GM19463 (cell line): ENCODE measurements at regions not wholly inside any gene's neighbourhood (a gene's known extent, or its start where the extent isn't known, plus 50 kb on each side); places are given as distances from the start of the nearest gene placed in this dataset.

Source experiments
- ATAC-seq: cut with Tn5 transposase; IDR thresholded peaks from one replicate; pipeline ENCODE4 v1.9.1; 2021; ENCODE audit warnings: mild to moderate bottlenecking, moderate library complexity; ENCODE audit not compliant: unreplicated experiment

GRCh38 chr9:88657893-88658292, 122.9 kb downstream of the NXNL2 start:
- no peak for ATAC-seq

- ATAC-seq, result no peak
These were observed 123.4 kb downstream of the NXNL2 start for GRCh38 chr9:88658311-88658822.

GRCh38 chr9:88659126-88659525, 124.1 kb downstream of the NXNL2 start:
- ATAC-seq, result no peak

- ATAC-seq, result no peak
These were observed 125.6 kb downstream of the NXNL2 start for GRCh38 chr9:88660611-88661010.

GRCh38 chr9:88661759-88662158, 126.8 kb downstream of the NXNL2 start:
- ATAC-seq, result no peak

- ATAC-seq, result no peak
These were observed 128.9 kb downstream of the NXNL2 start for GRCh38 chr9:88663771-88664419.

GRCh38 chr9:88664773-88665172, 129.8 kb downstream of the NXNL2 start:
- ATAC-seq, result no peak

- ATAC-seq, result no peak
These were observed 138.1 kb downstream of the NXNL2 start for GRCh38 chr9:88672874-88673689.

GRCh38 chr9:88673886-88674285, 138.9 kb downstream of the NXNL2 start:
- ATAC-seq, result no peak

- ATAC-seq, result no peak
These were observed 141.7 kb downstream of the NXNL2 start for GRCh38 chr9:88676644-88677043.

- no peak for ATAC-seq
These were observed 143.0 kb downstream of the NXNL2 start for GRCh38 chr9:88678008-88678407.

- no peak for ATAC-seq
These were observed 143.5 kb downstream of the NXNL2 start for GRCh38 chr9:88678431-88678830.

- ATAC-seq, result no peak
These were observed 145.1 kb downstream of the NXNL2 start for GRCh38 chr9:88680041-88680440.

- no peak for ATAC-seq
These were observed 145.7 kb downstream of the NXNL2 start for GRCh38 chr9:88680505-88681160.

- ATAC-seq, result no peak
These were observed 146.5 kb downstream of the NXNL2 start for GRCh38 chr9:88681434-88681833.

- ATAC-seq, result no peak
These were observed 147.5 kb downstream of the NXNL2 start for GRCh38 chr9:88682431-88682831.

- no peak for ATAC-seq
These were observed 149.1 kb downstream of the NXNL2 start for GRCh38 chr9:88684046-88684445.

- ATAC-seq, result no peak
These were observed 149.9 kb downstream of the NXNL2 start for GRCh38 chr9:88684845-88685244.

GRCh38 chr9:88685966-88686365, 151.0 kb downstream of the NXNL2 start:
- no peak for ATAC-seq

- no peak for ATAC-seq
These were observed 154.7 kb downstream of the NXNL2 start for GRCh38 chr9:88689509-88690298.

- no peak for ATAC-seq
These were observed 155.7 kb downstream of the NXNL2 start for GRCh38 chr9:88690628-88691027.
